Testis (tissue), 2 donors: ENCODE measurements at regions not wholly inside any gene's neighbourhood (a gene's known extent, or its start where the extent isn't known, plus 50 kb on each side); places are given as distances from the start of the nearest gene placed in this dataset.

Experiments
- DNase-seq: peaks from one replicate; pipeline ENCODE4 v3.0.0-alpha.2; 2019
- H3K27ac ChIP-seq, 2 donors: fragments of 200-600 bp; sonication (generic); one replicate each; pipeline ENCODE4 v1.5.1; 2019
- H3K27me3 ChIP-seq: fragments of 200-600 bp; sonication (generic); one replicate; pipeline ENCODE4 v1.5.1; 2019
- H3K36me3 ChIP-seq: fragments of 200-600 bp; sonication (generic); one replicate; pipeline ENCODE4 v1.5.1; 2017; ENCODE audit warnings: low read depth; ENCODE audit errors: missing control alignments
- H3K4me1 ChIP-seq: fragments of 200-600 bp; sonication (generic); one replicate; pipeline ENCODE4 v1.5.1; 2019
- H3K4me3 ChIP-seq, 2 donors: fragments of 200-600 bp; sonication (generic); one replicate each; pipeline ENCODE4 v1.5.1; 2017 to 2019
- H3K9me3 ChIP-seq: fragments of 200-600 bp; sonication (generic); one replicate; pipeline ENCODE4 v1.5.1; 2017
- CTCF ChIP-seq, 3 experiments: fragments of 450-650 bp in 2 of 3; fragments of 200-600 bp in 1 of 3; sonication (generic) in 1 of 3; IDR thresholded peaks; one replicate each; pipeline ENCODE4 v1.5.1; 2016 to 2019; ENCODE audit warnings: antibody characterized with exemption in 3 of 3, mild to moderate bottlenecking in 2 of 3, moderate library complexity in 1 of 3
- POLR2A ChIP-seq: fragments of 450-650 bp; IDR thresholded peaks from one replicate; pipeline ENCODE4 v1.6.1; 2017; ENCODE audit warnings: antibody characterized with exemption, mild to moderate bottlenecking, moderate library complexity
- WGBS, 2 donors: methylation state at CpG; one replicate each; pipeline ENCODE4 v1.1.5; 2018; 5-methylcytosine and 5-hydroxymethylcytosine counted together
- intact Hi-C: fragments of 100-400 bp; cut with DNase I; formaldehyde crosslinking; loops from one replicate; pipeline ENCODE4 v1.15.1; 2023; ENCODE audit warnings: low total_unique reads

DNA sequence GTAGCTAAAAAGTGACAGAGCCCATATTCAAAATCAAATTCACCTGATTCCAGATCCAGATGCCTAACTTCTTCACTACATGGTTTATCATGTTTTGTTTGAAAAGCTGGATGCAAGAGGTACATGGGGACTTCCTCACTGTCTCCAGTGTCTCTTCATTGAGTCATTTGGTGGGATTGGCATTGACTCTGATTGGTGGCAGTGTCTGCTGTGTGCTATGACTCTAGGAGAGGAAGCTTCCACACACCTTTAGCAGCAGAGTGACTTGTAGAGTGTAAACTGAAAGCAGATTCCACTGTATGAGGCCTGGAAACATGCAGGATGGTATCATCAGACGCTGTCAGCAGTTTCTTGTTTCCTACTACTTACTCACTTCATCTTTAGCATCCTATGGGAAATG, 250.9 kb upstream of the SEMA6A start:
- Histone ChIP-seq H3K4me1 (no peaks in the 10 kb centered on the region), H3K9me3 (no peaks in the 10 kb centered on the region), H3K36me3 (no peaks in the 10 kb centered on the region), H3K27me3 (no peaks in the 10 kb centered on the region), H3K4me3 (no peak overlapping the region), H3K27ac (no peak overlapping the region)
- no peak for TF ChIP-seq CTCF (IDR thresholded peaks at IDR 0.05)
- no peak for TF ChIP-seq POLR2A
- no peak for DNase-seq
- intact Hi-C loops, result no loop called here
- WGBS, 2 donors, result 83 to 100% methylated on average over 1 of the region's 1 CpG

- TF ChIP-seq CTCF (IDR thresholded peaks at IDR 0.05), result no peak
- no peak for TF ChIP-seq POLR2A
- intact Hi-C loops, result no loop called here
- H3K9me3 ChIP-seq, result no peaks in the 10 kb centered on the region
- no peak for DNase-seq
- H3K4me3 ChIP-seq, result no peak overlapping the region
- H3K36me3 ChIP-seq, result no peaks in the 10 kb centered on the region
- H3K27ac ChIP-seq, result no peak overlapping the region
- no peaks in the 10 kb centered on the region for H3K27me3 ChIP-seq
- WGBS, 2 donors, result 88 to 90% methylated on average over 3 of the region's 3 CpGs
- H3K4me1 ChIP-seq, result no peaks in the 10 kb centered on the region
Observed at GRCh38 chr5:116824751-116825438, 250.3 kb upstream of the SEMA6A start.

- intact Hi-C loops, result no loop called here
- Histone ChIP-seq H3K36me3 (no peaks in the 10 kb centered on the region), H3K27me3 (no peaks in the 10 kb centered on the region), H3K9me3 (no peaks in the 10 kb centered on the region), H3K4me3 (no peak overlapping the region), H3K27ac (no peak overlapping the region), H3K4me1 (no peaks in the 10 kb centered on the region)
- no peak for DNase-seq
- TF ChIP-seq POLR2A (no peak), CTCF (IDR thresholded peaks at IDR 0.05) (no peak)
- WGBS, 2 donors, result 86 to 89% methylated on average over 10 of the region's 10 CpGs
Observed at GRCh38 chr5:116814626-116815385, 240.2 kb upstream of the SEMA6A start.

GRCh38 chr5:116813906-116814305, 239.3 kb upstream of the SEMA6A start:
- H3K4me1 ChIP-seq, result no peaks in the 10 kb centered on the region
- no peaks in the 10 kb centered on the region for H3K36me3 ChIP-seq
- H3K27ac ChIP-seq, result no peak overlapping the region
- intact Hi-C loops, result no loop called here
- no peak for DNase-seq
- no peak overlapping the region for H3K4me3 ChIP-seq
- H3K27me3 ChIP-seq, result no peaks in the 10 kb centered on the region
- TF ChIP-seq POLR2A (no peak), CTCF (IDR thresholded peaks at IDR 0.05) (no peak)
- WGBS, 2 donors, result 61 to 75% methylated on average over 2 of the region's 2 CpGs
- no peaks in the 10 kb centered on the region for H3K9me3 ChIP-seq
